Right lobe of liver (tissue), 6 donors: ENCODE measurements at regions not wholly inside any gene's neighbourhood (a gene's known extent, or its start where the extent isn't known, plus 50 kb on each side); places are given as distances from the start of the nearest gene placed in this dataset.

Experiments
- ATAC-seq, 4 donors: fragments of 200-7000 bp; cut with Tn5 transposase; one replicate each; pipeline ENCODE4 v1.9.1; 2020; ENCODE audit warnings: mild to moderate bottlenecking in 4 of 4, moderate library complexity in 4 of 4
- DNase-seq, 3 donors: peaks; one replicate each; pipeline ENCODE4 v3.0.0-alpha.2; 2020
- H3K27ac ChIP-seq, 3 donors: fragments of 200-600 bp; one replicate each; pipeline ENCODE4 v1.8.0; 2022
- H3K27me3 ChIP-seq, 2 donors: fragments of 200-600 bp; one replicate each; pipeline ENCODE4 v1.8.0; 2022
- H3K36me3 ChIP-seq, 4 donors: fragments of 200-600 bp; sonication (generic) in 1 of 4; one replicate each; pipeline versions ENCODE4 v1.5.1 to v1.8.0; 2017 to 2022; ENCODE audit warnings: control low read depth in 1 of 4
- H3K4me1 ChIP-seq, 4 donors: fragments of 200-600 bp; sonication (generic) in 1 of 4; one replicate each; pipeline versions ENCODE4 v1.5.1 to v1.8.0; 2017 to 2022; ENCODE audit warnings: control low read depth in 1 of 4
- H3K4me3 ChIP-seq, 3 donors: fragments of 200-600 bp; one replicate each; pipeline ENCODE4 v1.8.0; 2022
- H3K9me3 ChIP-seq, 4 donors: fragments of 200-600 bp; sonication (generic) in 1 of 4; one replicate each; pipeline versions ENCODE4 v1.5.1 to v1.8.0; 2017 to 2022; ENCODE audit warnings: control low read depth in 1 of 4
- POLR2A ChIP-seq: fragments of 450-650 bp; IDR thresholded peaks from one replicate; pipeline ENCODE4 v1.6.1; 2017; ENCODE audit warnings: antibody characterized with exemption, mild to moderate bottlenecking
- WGBS: methylation state at CpG from one replicate; pipeline ENCODE4 v1.1.6; 2018; ENCODE audit warnings: low coverage, low lambda C conversion rate; ENCODE audit not compliant: insufficient coverage; ENCODE audit errors: missing lambda C conversion rate; 5-methylcytosine and 5-hydroxymethylcytosine counted together
- intact Hi-C, 2 donors: fragments of 100-400 bp; cut with DNase I; formaldehyde crosslinking; loops; one replicate each; pipeline versions ENCODE4 v1.11.2 to v1.14.1; 2022
- TF ChIP-seq, protein P1 (sequence below), 4 donors: fragments of 200-600 bp in 3 of 4; fragments of 450-650 bp in 1 of 4; IDR thresholded peaks; one replicate each; pipeline versions ENCODE4 v1.5.1 to v1.8.0; 2016 to 2022; ENCODE audit warnings: antibody characterized with exemption in 4 of 4, mild to moderate bottlenecking in 2 of 4
- donor health status: DM: no; HTN: yes; CAD: no.
- donor health status: DM: no; HTN: no; CAD: no.
- donor health status: DM: no; HTN: no; CAD: no.
- donor health status: DM: no; HTN: yes; CAD: no.
- donor health status: DM: no; HTN: yes; CAD: no.

DNA sequence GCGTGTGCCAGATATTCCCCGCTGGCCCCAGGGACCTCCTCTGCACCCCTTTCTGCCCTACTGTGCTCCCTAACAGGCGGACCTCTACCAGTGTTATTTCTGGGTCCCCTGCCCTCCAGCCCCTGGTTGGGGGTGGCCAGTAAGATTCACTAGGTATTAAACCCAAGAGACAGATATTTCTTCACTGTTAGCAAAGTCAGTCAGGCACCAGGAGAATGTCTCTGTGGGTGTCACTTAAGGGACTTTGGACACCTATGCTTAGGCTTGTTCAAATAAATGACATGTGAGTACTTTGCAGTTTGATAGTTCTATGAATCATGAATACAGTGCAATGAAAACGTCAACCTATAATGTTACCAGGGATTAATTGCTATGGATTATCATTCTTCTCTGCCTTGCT lies 234.3 kb upstream of the IGFBP3 start:
- no peak overlapping the region for H3K4me3 ChIP-seq
- 34% methylated on average over 4 of the region's 4 CpGs for WGBS
- peak overlapping the region; percentile 83 to 91 (median 87) for H3K27ac ChIP-seq
- no peaks in the 10 kb centered on the region for H3K9me3 ChIP-seq
- H3K27me3 ChIP-seq, result no peaks in the 10 kb centered on the region
- intact Hi-C loops, result no loop called here
- H3K4me1 ChIP-seq, result peaks cover 0 to 28% (median 12%) of the 10 kb centered on the region in 4 donors
- TF ChIP-seq, protein P1, sequence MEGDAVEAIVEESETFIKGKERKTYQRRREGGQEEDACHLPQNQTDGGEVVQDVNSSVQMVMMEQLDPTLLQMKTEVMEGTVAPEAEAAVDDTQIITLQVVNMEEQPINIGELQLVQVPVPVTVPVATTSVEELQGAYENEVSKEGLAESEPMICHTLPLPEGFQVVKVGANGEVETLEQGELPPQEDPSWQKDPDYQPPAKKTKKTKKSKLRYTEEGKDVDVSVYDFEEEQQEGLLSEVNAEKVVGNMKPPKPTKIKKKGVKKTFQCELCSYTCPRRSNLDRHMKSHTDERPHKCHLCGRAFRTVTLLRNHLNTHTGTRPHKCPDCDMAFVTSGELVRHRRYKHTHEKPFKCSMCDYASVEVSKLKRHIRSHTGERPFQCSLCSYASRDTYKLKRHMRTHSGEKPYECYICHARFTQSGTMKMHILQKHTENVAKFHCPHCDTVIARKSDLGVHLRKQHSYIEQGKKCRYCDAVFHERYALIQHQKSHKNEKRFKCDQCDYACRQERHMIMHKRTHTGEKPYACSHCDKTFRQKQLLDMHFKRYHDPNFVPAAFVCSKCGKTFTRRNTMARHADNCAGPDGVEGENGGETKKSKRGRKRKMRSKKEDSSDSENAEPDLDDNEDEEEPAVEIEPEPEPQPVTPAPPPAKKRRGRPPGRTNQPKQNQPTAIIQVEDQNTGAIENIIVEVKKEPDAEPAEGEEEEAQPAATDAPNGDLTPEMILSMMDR (IDR thresholded peaks at IDR 0.05), result no peak
- no peak for TF ChIP-seq POLR2A
- ATAC-seq, result peak; percentile 61 to 81 (median 74)
- DNase-seq, result peak in 1 of 3 donors; percentile 64
- no peaks in the 10 kb centered on the region for H3K36me3 ChIP-seq

DNA sequence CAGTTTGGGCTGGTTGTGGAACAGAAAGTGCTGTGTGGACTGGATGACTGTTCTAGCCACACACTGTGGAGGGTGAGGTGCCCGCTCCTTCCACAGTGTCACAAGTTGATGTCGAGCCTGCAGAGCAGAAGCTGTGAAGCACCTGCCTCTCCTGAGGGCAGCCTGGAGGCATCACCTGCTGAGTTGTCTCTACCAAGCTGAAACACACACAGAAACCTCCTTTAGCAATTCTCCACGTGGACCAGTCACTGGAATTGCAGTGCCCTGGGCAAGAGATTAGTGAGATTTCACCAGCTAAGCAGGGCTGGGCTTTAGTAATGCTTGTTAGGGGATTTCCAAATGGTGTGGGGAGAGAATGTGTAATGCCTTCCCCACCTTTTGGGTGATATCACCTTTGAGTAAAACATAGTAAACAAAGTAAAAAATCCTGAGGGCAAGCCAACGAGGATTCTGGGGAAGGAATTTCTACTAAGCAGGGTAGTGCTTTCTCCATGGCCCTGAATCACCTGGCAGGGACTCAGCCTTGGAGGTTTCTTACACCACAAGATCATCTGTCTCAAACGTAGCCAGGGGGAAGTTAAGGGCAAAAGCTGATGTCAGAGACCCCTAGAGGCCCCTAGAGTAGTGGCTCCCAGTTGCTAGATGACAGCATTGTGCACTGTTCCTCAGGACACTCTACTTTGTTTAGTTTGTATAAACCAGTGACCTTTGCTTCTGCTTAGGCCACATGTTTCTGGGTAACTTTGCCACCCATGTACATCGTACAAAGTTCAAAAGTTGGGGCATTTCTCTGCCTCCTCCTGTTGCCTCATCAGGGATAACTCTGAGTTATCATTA lies 233.1 kb upstream of the IGFBP3 start:
- TF ChIP-seq POLR2A, result peak; percentile 62
- TF ChIP-seq, protein P1 (IDR thresholded peaks at IDR 0.05), result peak in 1 of 4 donors; percentile 25
- Histone ChIP-seq H3K27me3 (no peaks in the 10 kb centered on the region), H3K4me3 (no peak overlapping the region), H3K27ac (peak overlapping the region; percentile 83 to 90 (median 87)), H3K36me3 (no peaks in the 10 kb centered on the region), H3K9me3 (no peaks in the 10 kb centered on the region), H3K4me1 (peaks cover 0 to 28% (median 12%) of the 10 kb centered on the region in 4 donors)
- intact Hi-C loops, result no loop called here
- DNase-seq, result peak; percentile 63 to 77 (median 68)
- ATAC-seq, result peak; percentile 81 to 91 (median 88)
- 25% methylated on average over 4 of the region's 6 CpGs for WGBS

DNA sequence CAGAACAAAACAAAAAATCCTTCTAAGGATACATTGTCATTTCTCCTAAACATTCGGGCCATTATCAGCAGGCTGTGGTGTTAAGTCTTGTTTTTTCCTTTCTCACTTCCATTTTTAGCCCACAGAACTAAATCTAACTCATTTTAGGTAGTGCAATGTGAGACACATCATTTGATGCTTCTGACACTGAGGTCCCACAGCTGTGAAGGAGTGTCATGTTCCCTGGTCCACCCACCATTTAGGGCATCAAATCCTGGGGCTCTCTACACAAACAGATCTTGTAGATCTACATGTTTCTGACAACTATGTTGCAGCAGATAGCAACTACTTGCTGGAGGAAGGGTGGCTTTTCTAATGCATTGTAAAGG lies 232.5 kb upstream of the IGFBP3 start:
- Histone ChIP-seq H3K27me3 (no peaks in the 10 kb centered on the region), H3K4me3 (no peak overlapping the region), H3K9me3 (no peaks in the 10 kb centered on the region), H3K4me1 (peaks cover 0 to 28% (median 12%) of the 10 kb centered on the region in 4 donors), H3K36me3 (no peaks in the 10 kb centered on the region), H3K27ac (peak overlapping the region; percentile 83 to 90 (median 87))
- TF ChIP-seq POLR2A, result no peak
- TF ChIP-seq, protein P1 (IDR thresholded peaks at IDR 0.05), result no peak
- DNase-seq, result no peak
- intact Hi-C loops, result no loop called here
- 26% methylated on average over 1 of the region's 1 CpG for WGBS
- no peak for ATAC-seq

DNA sequence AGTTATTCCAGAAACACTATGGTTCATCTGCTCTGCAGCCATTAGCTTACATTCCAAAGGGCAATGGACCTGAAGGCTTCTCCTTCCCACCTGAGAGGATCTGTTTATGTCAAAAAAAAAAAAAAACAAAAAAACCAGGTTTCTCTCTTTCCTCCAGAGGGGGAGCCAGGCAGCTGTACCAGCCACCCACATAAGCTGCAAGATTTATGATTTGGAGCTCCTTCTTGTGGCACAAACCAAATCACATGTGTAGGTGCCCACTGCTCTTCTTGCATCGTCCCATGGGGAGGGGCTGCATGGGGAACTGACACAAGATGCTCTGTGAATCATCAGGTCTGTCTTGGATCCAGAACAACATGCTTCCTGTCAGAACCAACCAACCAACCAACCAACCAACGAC lies 231.6 kb upstream of the IGFBP3 start:
- no peak overlapping the region for H3K27ac ChIP-seq
- no peak for TF ChIP-seq POLR2A
- TF ChIP-seq, protein P1 (IDR thresholded peaks at IDR 0.05), result peak in 1 of 4 donors; percentile 21
- peaks cover 0 to 28% (median 12%) of the 10 kb centered on the region in 4 donors for H3K4me1 ChIP-seq
- H3K9me3 ChIP-seq, result no peaks in the 10 kb centered on the region
- H3K27me3 ChIP-seq, result no peaks in the 10 kb centered on the region
- ATAC-seq (no peak), DNase-seq (no peak)
- intact Hi-C loops, result no loop called here
- WGBS, result 33% methylated on average over 1 of the region's 2 CpGs
- no peaks in the 10 kb centered on the region for H3K36me3 ChIP-seq
- no peak overlapping the region for H3K4me3 ChIP-seq
